Calu3 (cell line): ENCODE measurements at regions not wholly inside any gene's neighbourhood (a gene's known extent, or its start where the extent isn't known, plus 50 kb on each side); places are given as distances from the start of the nearest gene placed in this dataset.

Experiments
- BruUV-seq: library from RNA; stranded (reverse); fragments of 400-500 nt; replicated peaks from 2 replicates; lab custom pipeline; 2021; lab: Mats Ljungman, UMichigan
- CTCF ChIA-PET: fragments of 300-600 bp; sonication (Branson Sonifier 250); formaldehyde crosslinking; loops from one replicate; lab custom pipeline; 2022; ENCODE audit warnings: antibody characterized with exemption; lab: Charles Lee
- DNase-seq: peaks from one replicate; pipeline ENCODE4 v3.0.0; 2022
- H3K27ac Mint-ChIP-seq: one replicate; pipeline ENCODE4 v1.8.0; 2022; ENCODE audit warnings: mixed read lengths; ENCODE audit not compliant: unreplicated experiment
- H3K27me3 Mint-ChIP-seq: one replicate; pipeline ENCODE4 v1.8.0; 2022; ENCODE audit warnings: mixed read lengths; ENCODE audit not compliant: unreplicated experiment
- H3K36me3 Mint-ChIP-seq: one replicate; pipeline ENCODE4 v1.8.0; 2022; ENCODE audit warnings: mild to moderate bottlenecking, moderate library complexity, mixed read lengths; ENCODE audit not compliant: insufficient read depth, unreplicated experiment
- H3K4me1 Mint-ChIP-seq: one replicate; pipeline ENCODE4 v1.8.0; 2022; ENCODE audit warnings: mild to moderate bottlenecking, low read depth, mixed read lengths; ENCODE audit not compliant: unreplicated experiment
- H3K4me3 Mint-ChIP-seq: one replicate; pipeline ENCODE4 v1.8.0; 2022; ENCODE audit warnings: mild to moderate bottlenecking, low read depth, moderate library complexity, mixed read lengths; ENCODE audit not compliant: unreplicated experiment
- H3K9me3 Mint-ChIP-seq: one replicate; pipeline ENCODE4 v1.8.0; 2022; ENCODE audit warnings: low read depth, mixed read lengths; ENCODE audit not compliant: unreplicated experiment
- intact Hi-C: fragments of 100-400 bp; cut with micrococcal nuclease; formaldehyde crosslinking; loops from one replicate; pipeline ENCODE4 v1.10.0; 2022; ENCODE audit not compliant: unreplicated experiment
- TF ChIP-seq, protein P1 (sequence below): fragments of 200-600 bp; IDR thresholded peaks from one replicate; pipeline ENCODE4 v1.8.0; 2022; ENCODE audit warnings: antibody characterized with exemption; ENCODE audit not compliant: unreplicated experiment

DNA sequence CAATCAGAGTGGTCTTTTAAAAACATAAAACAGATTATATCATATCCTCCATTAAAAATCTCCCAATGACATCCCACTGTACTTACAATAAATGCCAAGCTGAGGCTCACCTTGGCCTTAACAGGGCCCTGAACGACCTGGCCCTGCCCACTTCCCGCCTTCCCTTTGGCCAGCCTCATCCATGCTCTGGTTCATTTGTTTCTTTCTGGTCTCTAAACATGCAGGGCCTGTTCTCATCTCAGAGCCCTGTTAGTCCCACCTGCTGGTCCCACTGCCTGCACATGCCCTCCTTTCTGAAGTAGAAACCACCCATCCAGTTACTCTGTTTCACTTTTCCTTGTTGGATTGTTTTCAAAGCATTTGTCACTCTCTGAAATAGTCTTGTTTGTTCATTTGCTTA lies 227.4 kb downstream of the INSC start:
- Mint-ChIP-seq H3K4me1 (no peaks in the 10 kb centered on the region), H3K4me3 (no peak overlapping the region), H3K27ac (no peak overlapping the region), H3K36me3 (no peaks in the 10 kb centered on the region), H3K27me3 (peaks cover 49% of the 10 kb centered on the region), H3K9me3 (no peaks in the 10 kb centered on the region)
- DNase-seq = no peak
- no TSS peak for BruUV-seq
- CTCF ChIA-PET = no interaction called here
- TF ChIP-seq, protein P1, sequence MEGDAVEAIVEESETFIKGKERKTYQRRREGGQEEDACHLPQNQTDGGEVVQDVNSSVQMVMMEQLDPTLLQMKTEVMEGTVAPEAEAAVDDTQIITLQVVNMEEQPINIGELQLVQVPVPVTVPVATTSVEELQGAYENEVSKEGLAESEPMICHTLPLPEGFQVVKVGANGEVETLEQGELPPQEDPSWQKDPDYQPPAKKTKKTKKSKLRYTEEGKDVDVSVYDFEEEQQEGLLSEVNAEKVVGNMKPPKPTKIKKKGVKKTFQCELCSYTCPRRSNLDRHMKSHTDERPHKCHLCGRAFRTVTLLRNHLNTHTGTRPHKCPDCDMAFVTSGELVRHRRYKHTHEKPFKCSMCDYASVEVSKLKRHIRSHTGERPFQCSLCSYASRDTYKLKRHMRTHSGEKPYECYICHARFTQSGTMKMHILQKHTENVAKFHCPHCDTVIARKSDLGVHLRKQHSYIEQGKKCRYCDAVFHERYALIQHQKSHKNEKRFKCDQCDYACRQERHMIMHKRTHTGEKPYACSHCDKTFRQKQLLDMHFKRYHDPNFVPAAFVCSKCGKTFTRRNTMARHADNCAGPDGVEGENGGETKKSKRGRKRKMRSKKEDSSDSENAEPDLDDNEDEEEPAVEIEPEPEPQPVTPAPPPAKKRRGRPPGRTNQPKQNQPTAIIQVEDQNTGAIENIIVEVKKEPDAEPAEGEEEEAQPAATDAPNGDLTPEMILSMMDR = no peak
- intact Hi-C loops = no loop called here

GRCh38 chr11:15346907-15347306 lies 232.2 kb downstream of the INSC start:
- H3K4me3 Mint-ChIP-seq = no peak overlapping the region
- intact Hi-C loops = no loop called here
- peaks cover 34% of the 10 kb centered on the region for H3K27me3 Mint-ChIP-seq
- H3K9me3 Mint-ChIP-seq = no peaks in the 10 kb centered on the region
- no peak for DNase-seq
- H3K27ac Mint-ChIP-seq = no peak overlapping the region
- H3K4me1 Mint-ChIP-seq = no peaks in the 10 kb centered on the region
- CTCF ChIA-PET = interaction anchor here (0.6 kb wide), 1 partner anchor 823 kb away, joined by 3 read pairs; no protein-coding TSS in a partner anchor
- TF ChIP-seq, protein P1 = no peak
- H3K36me3 Mint-ChIP-seq = no peaks in the 10 kb centered on the region
- no TSS peak for BruUV-seq

GRCh38 chr11:15347969-15348734 lies 233.4 kb downstream of the INSC start:
- Mint-ChIP-seq H3K27me3 (peaks cover 23% of the 10 kb centered on the region), H3K36me3 (no peaks in the 10 kb centered on the region), H3K4me3 (no peak overlapping the region), H3K9me3 (no peaks in the 10 kb centered on the region), H3K27ac (no peak overlapping the region), H3K4me1 (no peaks in the 10 kb centered on the region)
- no TSS peak for BruUV-seq
- CTCF ChIA-PET = no interaction called here
- TF ChIP-seq, protein P1 = no peak
- no peak for DNase-seq
- intact Hi-C loops = no loop called here

- H3K27me3 Mint-ChIP-seq = peaks cover 19% of the 10 kb centered on the region
- H3K4me1 Mint-ChIP-seq = no peaks in the 10 kb centered on the region
- H3K4me3 Mint-ChIP-seq = no peak overlapping the region
- H3K36me3 Mint-ChIP-seq = no peaks in the 10 kb centered on the region
- no peaks in the 10 kb centered on the region for H3K9me3 Mint-ChIP-seq
- no peak overlapping the region for H3K27ac Mint-ChIP-seq
- DNase-seq = no peak
- BruUV-seq = no TSS peak
- intact Hi-C loops = no loop called here
- TF ChIP-seq, protein P1 = no peak
- CTCF ChIA-PET = no interaction called here
These were observed 234.7 kb downstream of the INSC start for GRCh38 chr11:15349413-15349812.
